T1000 (cell line): ENCODE measurements at regions not wholly inside any gene's neighbourhood (a gene's known extent, or its start where the extent isn't known, plus 50 kb on each side); places are given as distances from the start of the nearest gene placed in this dataset.

ENCODE experiments used
- DNase-seq: peaks from one replicate; lab custom pipeline; 2025; ENCODE audit warnings: mixed read lengths; lab: John Stamatoyannopoulos, UW

GRCh38 chr9:129400971-129401622, 219.8 kb downstream of the C9orf50 start:
- DNase-seq: no peak

GRCh38 chr9:129400001-129400970, 220.6 kb downstream of the C9orf50 start:
- no peak for DNase-seq

- DNase-seq: no peak
Measured at GRCh38 chr9:129399634-129399990, 221.3 kb downstream of the C9orf50 start.

- DNase-seq: no peak
Measured at GRCh38 chr9:129398961-129399633, 221.0 kb upstream of the IER5L start.

GRCh38 chr9:129398101-129398960, 220.3 kb upstream of the IER5L start:
- no peak for DNase-seq

- DNase-seq: no peak
Measured at GRCh38 chr9:129397335-129397734, 219.3 kb upstream of the IER5L start.

- DNase-seq: no peak
Measured at GRCh38 chr9:129396365-129396708, 218.3 kb upstream of the IER5L start.

- DNase-seq: no peak
Measured at GRCh38 chr9:129395633-129396364, 217.7 kb upstream of the IER5L start.

GRCh38 chr9:129394886-129395279, 216.8 kb upstream of the IER5L start:
- DNase-seq: no peak

- no peak for DNase-seq
Measured at GRCh38 chr9:129394061-129394885, 216.2 kb upstream of the IER5L start.

- DNase-seq: no peak
Measured at GRCh38 chr9:129393064-129393463, 215.0 kb upstream of the IER5L start.

GRCh38 chr9:129392093-129392541, 214.1 kb upstream of the IER5L start:
- DNase-seq: no peak

- no peak for DNase-seq
Measured at GRCh38 chr9:129391221-129391661, 213.2 kb upstream of the IER5L start.

- no peak for DNase-seq
Measured at GRCh38 chr9:129390541-129390940, 212.5 kb upstream of the IER5L start.

- DNase-seq: no peak
Measured at GRCh38 chr9:129387822-129388221, 209.8 kb upstream of the IER5L start.

- DNase-seq: no peak
Measured at GRCh38 chr9:129386812-129387177, 208.7 kb upstream of the IER5L start.

- DNase-seq: no peak
Measured at GRCh38 chr9:129385211-129385934, 207.3 kb upstream of the IER5L start.

- no peak for DNase-seq
Measured at GRCh38 chr9:129384491-129385210, 206.6 kb upstream of the IER5L start.
